Small intestine (tissue), 7 donors: ENCODE measurements at regions not wholly inside any gene's neighbourhood (a gene's known extent, or its start where the extent isn't known, plus 50 kb on each side); places are given as distances from the start of the nearest gene placed in this dataset.

Experiments
- DNase-seq, 2 donors: peaks; one replicate each; pipeline versions ENCODE4 v3.0.0 to v3.0.0-alpha.2; 2013
- FAIRE-seq: peaks from 2 replicates; lab custom pipeline; 2012; peaks lifted over from hg19 to GRCh38; lab: Jason Lieb, UNC
- H3K27ac ChIP-seq, 3 donors: one replicate each; pipeline ENCODE4 v1.5.1; 2013; ENCODE audit warnings: low read length in 2 of 3, mild to moderate bottlenecking in 2 of 3, control low read depth in 1 of 3, inconsistent platforms in 1 of 3, low read depth in 1 of 3, moderate library complexity in 1 of 3
- H3K27me3 ChIP-seq, 3 donors: one replicate each; pipeline ENCODE4 v1.6.1; 2013; ENCODE audit warnings: low read length in 3 of 3, inconsistent platforms in 1 of 3; ENCODE audit not compliant: control insufficient read depth in 3 of 3, insufficient read depth in 3 of 3
- H3K36me3 ChIP-seq, 3 donors: one replicate each; pipeline ENCODE4 v1.6.1; 2013; ENCODE audit warnings: low read length in 3 of 3, inconsistent platforms in 1 of 3, low read depth in 1 of 3, mild to moderate bottlenecking in 1 of 3, moderate library complexity in 1 of 3; ENCODE audit not compliant: control insufficient read depth in 3 of 3, insufficient read depth in 2 of 3
- H3K4me1 ChIP-seq, 3 donors: one replicate each; pipeline ENCODE4 v1.6.1; 2013; ENCODE audit warnings: low read length in 2 of 3, inconsistent platforms in 1 of 3, low read depth in 1 of 3, mild to moderate bottlenecking in 1 of 3, moderate library complexity in 1 of 3; ENCODE audit not compliant: control insufficient read depth in 3 of 3, insufficient read depth in 2 of 3
- H3K4me3 ChIP-seq, 3 donors: one replicate each; pipeline ENCODE4 v1.5.1; 2013; ENCODE audit warnings: low read length in 3 of 3, control low read depth in 1 of 3, inconsistent platforms in 1 of 3, low read depth in 1 of 3, mild to moderate bottlenecking in 1 of 3, moderate library complexity in 1 of 3
- H3K9me3 ChIP-seq, 2 donors: one replicate each; pipeline ENCODE4 v1.6.1; 2013; ENCODE audit warnings: low read depth in 1 of 2, low read length in 1 of 2; ENCODE audit not compliant: control insufficient read depth in 2 of 2, insufficient read depth in 1 of 2
- WGBS, 3 donors: extraction: QIAGEN DNeasy Blood & Tissue Kit; methylation state at CpG; one replicate each; pipeline ENCODE4 v1.1.7; 2013; 5-methylcytosine and 5-hydroxymethylcytosine counted together
- donor health status: healthy with polysubstance abuse.
- donor health status: control.
- donor health status: control.
- donor health status: Bipolar disorder and iron deficiency.
- donor health status: healthy.

- no peaks in the 10 kb centered on the region for H3K36me3 ChIP-seq
- no peak overlapping the region for H3K4me3 ChIP-seq
- no peaks in the 10 kb centered on the region for H3K4me1 ChIP-seq
- 32 to 52% (median 42%) methylated on average over 5 of the region's 5 CpGs for WGBS, 3 donors
- H3K27ac ChIP-seq = no peak overlapping the region
- H3K9me3 ChIP-seq = no peaks in the 10 kb centered on the region
- H3K27me3 ChIP-seq = no peaks in the 10 kb centered on the region
- DNase-seq (no peak), FAIRE-seq (no peak)
These were observed 552.4 kb downstream of the EPHA4 start for GRCh38 chr2:221019668-221020067.

- no peaks in the 10 kb centered on the region for H3K9me3 ChIP-seq
- H3K36me3 ChIP-seq = no peaks in the 10 kb centered on the region
- H3K27ac ChIP-seq = no peak overlapping the region
- FAIRE-seq (no peak), DNase-seq (no peak)
- 46 to 64% (median 59%) methylated on average over 2 of the region's 2 CpGs for WGBS, 3 donors
- H3K27me3 ChIP-seq = no peaks in the 10 kb centered on the region
- H3K4me1 ChIP-seq = no peaks in the 10 kb centered on the region
- H3K4me3 ChIP-seq = no peak overlapping the region
These were observed 549.5 kb downstream of the EPHA4 start for GRCh38 chr2:221022554-221022953.

GRCh38 chr2:221025398-221025797 is 546.7 kb downstream of the EPHA4 start:
- DNase-seq = no peak

GRCh38 chr2:221034026-221034701 is 537.9 kb downstream of the EPHA4 start:
- DNase-seq (no peak), FAIRE-seq (no peak)
- Histone ChIP-seq H3K27ac (no peak overlapping the region), H3K36me3 (no peaks in the 10 kb centered on the region), H3K27me3 (no peaks in the 10 kb centered on the region), H3K9me3 (no peaks in the 10 kb centered on the region), H3K4me3 (no peak overlapping the region), H3K4me1 (no peaks in the 10 kb centered on the region)
- 66 to 80% (median 70%) methylated on average over 2 of the region's 2 CpGs for WGBS, 3 donors

More at GRCh38 chr2:221025398-221025797, 546.7 kb downstream of the EPHA4 start:
- no peak for FAIRE-seq
- Histone ChIP-seq H3K27me3 (no peaks in the 10 kb centered on the region), H3K9me3 (no peaks in the 10 kb centered on the region), H3K4me3 (no peak overlapping the region), H3K36me3 (no peaks in the 10 kb centered on the region), H3K4me1 (no peaks in the 10 kb centered on the region), H3K27ac (no peak overlapping the region)
- WGBS, 3 donors = 52 to 74% (median 65%) methylated on average over 1 of the region's 1 CpG

- no peak overlapping the region for H3K4me3 ChIP-seq
- FAIRE-seq (no peak), DNase-seq (no peak)
- no peaks in the 10 kb centered on the region for H3K36me3 ChIP-seq
- no peaks in the 10 kb centered on the region for H3K27me3 ChIP-seq
- H3K4me1 ChIP-seq = no peaks in the 10 kb centered on the region
- 86 to 93% (median 87%) methylated on average over 4 of the region's 4 CpGs for WGBS, 3 donors
- H3K9me3 ChIP-seq = no peaks in the 10 kb centered on the region
- H3K27ac ChIP-seq = no peak overlapping the region
These were observed 537.1 kb downstream of the EPHA4 start for GRCh38 chr2:221034973-221035372.

GRCh38 chr2:221042926-221043325 is 529.2 kb downstream of the EPHA4 start:
- FAIRE-seq (no peak), DNase-seq (no peak)
- Histone ChIP-seq H3K9me3 (peaks cover 0 to 4% of the 10 kb centered on the region in 2 donors), H3K4me3 (no peak overlapping the region), H3K27ac (no peak overlapping the region), H3K4me1 (no peaks in the 10 kb centered on the region), H3K27me3 (no peaks in the 10 kb centered on the region), H3K36me3 (no peaks in the 10 kb centered on the region)
- 76 to 84% (median 79%) methylated on average over 6 of the region's 6 CpGs for WGBS, 3 donors

- Histone ChIP-seq H3K27me3 (no peaks in the 10 kb centered on the region), H3K4me1 (no peaks in the 10 kb centered on the region), H3K4me3 (no peak overlapping the region), H3K27ac (no peak overlapping the region), H3K9me3 (peaks cover 0 to 4% of the 10 kb centered on the region in 2 donors), H3K36me3 (no peaks in the 10 kb centered on the region)
- FAIRE-seq (no peak), DNase-seq (no peak)
- 84 to 92% (median 91%) methylated on average over 5 of the region's 5 CpGs for WGBS, 3 donors
These were observed 527.3 kb downstream of the EPHA4 start for GRCh38 chr2:221044781-221045180.

- Histone ChIP-seq H3K27ac (no peak overlapping the region), H3K9me3 (no peaks in the 10 kb centered on the region), H3K27me3 (no peaks in the 10 kb centered on the region), H3K36me3 (no peaks in the 10 kb centered on the region), H3K4me3 (no peak overlapping the region), H3K4me1 (no peaks in the 10 kb centered on the region)
- no peak for FAIRE-seq
- no peak for DNase-seq
- WGBS, 3 donors = 63 to 72% (median 72%) methylated on average over 4 of the region's 4 CpGs
These were observed 521.9 kb downstream of the EPHA4 start for GRCh38 chr2:221050020-221050795.
